ENCODE measurements at regions not wholly inside any gene's neighbourhood (a gene's known extent, or its start where the extent isn't known, plus 50 kb on each side); places are given as distances from the start of the nearest gene placed in this dataset.

- no peak overlapping the region for H3K4me3 ChIP-seq (ENCODE audit: low read depth, low read length)
- H3K27ac ChIP-seq, result no peak overlapping the region
These were observed 60.1 kb upstream of the RUNX3 start for GRCh38 chr1:24990136-24990535.

GRCh38 chr1:24989082-24989481 is 59.0 kb upstream of the RUNX3 start:
- Histone ChIP-seq H3K36me3 (replicated peaks) (no peaks in the 10 kb centered on the region), H3K27ac (no peak overlapping the region), H3K27me3 (replicated peaks) (no peaks in the 10 kb centered on the region), H3K4me3 (ENCODE audit: low read depth, low read length) (no peak overlapping the region)
- no peak for TF ChIP-seq CTCF (IDR thresholded peaks at IDR 0.05; ENCODE audit: low read depth, low read length, missing control alignments)
- no peak for DNase-seq
- in situ Hi-C loops (cut with HindIII; ENCODE audit: low pct_ligation_motif_present, low sequenced_read_pairs), result no loop called here

More at GRCh38 chr1:24990136-24990535, 60.1 kb upstream of the RUNX3 start:
- DNase-seq, result no peak
- in situ Hi-C loops (cut with HindIII; ENCODE audit: low pct_ligation_motif_present, low sequenced_read_pairs), result no loop called here
- no peaks in the 10 kb centered on the region for H3K27me3 ChIP-seq (replicated peaks)
- TF ChIP-seq CTCF (IDR thresholded peaks at IDR 0.05; ENCODE audit: low read depth, low read length, missing control alignments), result no peak
- H3K36me3 ChIP-seq (replicated peaks), result no peaks in the 10 kb centered on the region

- in situ Hi-C loops (cut with HindIII; ENCODE audit: low pct_ligation_motif_present, low sequenced_read_pairs), result no loop called here
- no peak for DNase-seq
- no peak overlapping the region for H3K4me3 ChIP-seq (ENCODE audit: low read depth, low read length)
- H3K27ac ChIP-seq, result no peak overlapping the region
- H3K36me3 ChIP-seq (replicated peaks), result no peaks in the 10 kb centered on the region
- TF ChIP-seq CTCF (IDR thresholded peaks at IDR 0.05; ENCODE audit: low read depth, low read length, missing control alignments), result no peak
- H3K27me3 ChIP-seq (replicated peaks), result no peaks in the 10 kb centered on the region
These were observed 58.5 kb upstream of the RUNX3 start for GRCh38 chr1:24988558-24988912.

GRCh38 chr1:24987875-24988557 is 57.9 kb upstream of the RUNX3 start:
- in situ Hi-C loops (cut with HindIII; ENCODE audit: low pct_ligation_motif_present, low sequenced_read_pairs), result no loop called here
- DNase-seq, result no peak
- no peak overlapping the region for H3K4me3 ChIP-seq (ENCODE audit: low read depth, low read length)
- no peaks in the 10 kb centered on the region for H3K27me3 ChIP-seq (replicated peaks)
- H3K27ac ChIP-seq, result no peak overlapping the region
- no peaks in the 10 kb centered on the region for H3K36me3 ChIP-seq (replicated peaks)
- no peak for TF ChIP-seq CTCF (IDR thresholded peaks at IDR 0.05; ENCODE audit: low read depth, low read length, missing control alignments)

- Histone ChIP-seq H3K27ac (no peak overlapping the region), H3K27me3 (replicated peaks) (no peaks in the 10 kb centered on the region), H3K4me3 (ENCODE audit: low read depth, low read length) (no peak overlapping the region), H3K36me3 (replicated peaks) (no peaks in the 10 kb centered on the region)
- in situ Hi-C loops (cut with HindIII; ENCODE audit: low pct_ligation_motif_present, low sequenced_read_pairs), result no loop called here
- no peak for DNase-seq
- no peak for TF ChIP-seq CTCF (IDR thresholded peaks at IDR 0.05; ENCODE audit: low read depth, low read length, missing control alignments)
These were observed 57.3 kb upstream of the RUNX3 start for GRCh38 chr1:24987424-24987823.

GRCh38 chr1:24986372-24986965 is 56.4 kb upstream of the RUNX3 start:
- Histone ChIP-seq H3K27ac (no peak overlapping the region), H3K27me3 (replicated peaks) (no peaks in the 10 kb centered on the region), H3K4me3 (ENCODE audit: low read depth, low read length) (no peak overlapping the region), H3K36me3 (replicated peaks) (no peaks in the 10 kb centered on the region)
- no peak for DNase-seq
- no peak for TF ChIP-seq CTCF (IDR thresholded peaks at IDR 0.05; ENCODE audit: low read depth, low read length, missing control alignments)
- in situ Hi-C loops (cut with HindIII; ENCODE audit: low pct_ligation_motif_present, low sequenced_read_pairs), result no loop called here
